Body of pancreas (tissue), 4 donors: ENCODE measurements at regions not wholly inside any gene's neighbourhood (a gene's known extent, or its start where the extent isn't known, plus 50 kb on each side); places are given as distances from the start of the nearest gene placed in this dataset.
"Not testable (repeated sequence)": the region's sequence is repeated elsewhere in the genome, so short reads cannot be mapped to it uniquely, and the experiment has no call there.

ENCODE experiments used
- POLR2A ChIP-seq, 3 donors: fragments of 450-650 bp; IDR thresholded peaks; one replicate each; pipeline ENCODE4 v1.6.1; 2016; ENCODE audit warnings: antibody characterized with exemption in 3 of 3, mild to moderate bottlenecking in 2 of 3
- TF ChIP-seq, protein P1 (sequence below), 7 experiments: fragments of 450-650 bp in 4 of 7; fragments of 200-600 bp in 3 of 7; sonication (generic) in 3 of 7; IDR thresholded peaks; one replicate each; pipeline ENCODE4 v1.5.1; 2016 to 2019; ENCODE audit warnings: antibody characterized with exemption in 7 of 7

GRCh38 chr9:42338275-42338674 is 154.8 kb downstream of the SPATA31A6 start:
- TF ChIP-seq, protein P1, sequence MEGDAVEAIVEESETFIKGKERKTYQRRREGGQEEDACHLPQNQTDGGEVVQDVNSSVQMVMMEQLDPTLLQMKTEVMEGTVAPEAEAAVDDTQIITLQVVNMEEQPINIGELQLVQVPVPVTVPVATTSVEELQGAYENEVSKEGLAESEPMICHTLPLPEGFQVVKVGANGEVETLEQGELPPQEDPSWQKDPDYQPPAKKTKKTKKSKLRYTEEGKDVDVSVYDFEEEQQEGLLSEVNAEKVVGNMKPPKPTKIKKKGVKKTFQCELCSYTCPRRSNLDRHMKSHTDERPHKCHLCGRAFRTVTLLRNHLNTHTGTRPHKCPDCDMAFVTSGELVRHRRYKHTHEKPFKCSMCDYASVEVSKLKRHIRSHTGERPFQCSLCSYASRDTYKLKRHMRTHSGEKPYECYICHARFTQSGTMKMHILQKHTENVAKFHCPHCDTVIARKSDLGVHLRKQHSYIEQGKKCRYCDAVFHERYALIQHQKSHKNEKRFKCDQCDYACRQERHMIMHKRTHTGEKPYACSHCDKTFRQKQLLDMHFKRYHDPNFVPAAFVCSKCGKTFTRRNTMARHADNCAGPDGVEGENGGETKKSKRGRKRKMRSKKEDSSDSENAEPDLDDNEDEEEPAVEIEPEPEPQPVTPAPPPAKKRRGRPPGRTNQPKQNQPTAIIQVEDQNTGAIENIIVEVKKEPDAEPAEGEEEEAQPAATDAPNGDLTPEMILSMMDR (IDR thresholded peaks at IDR 0.05) = not testable (repeated sequence)
- TF ChIP-seq POLR2A (IDR thresholded peaks at IDR 0.05) = not testable (repeated sequence)
